Breast epithelium (tissue), 4 donors: ENCODE measurements at regions not wholly inside any gene's neighbourhood (a gene's known extent, or its start where the extent isn't known, plus 50 kb on each side); places are given as distances from the start of the nearest gene placed in this dataset.

Source experiments
- DNase-seq, 2 donors: peaks; one replicate each; pipeline ENCODE4 v3.0.0-alpha.2; 2019; ENCODE audit warnings: low spot score in 2 of 2
- H3K27ac ChIP-seq, 2 donors: fragments of 200-600 bp; sonication (generic) in 1 of 2; one replicate each; pipeline ENCODE4 v1.5.1; 2016 to 2019; ENCODE audit warnings: mild to moderate bottlenecking in 1 of 2
- H3K27me3 ChIP-seq, 2 donors: fragments of 200-600 bp; sonication (generic) in 1 of 2; one replicate each; pipeline versions ENCODE4 v1.5.1 to v1.6.0; 2017 to 2019; ENCODE audit warnings: control low read depth in 1 of 2, mild to moderate bottlenecking in 1 of 2
- H3K36me3 ChIP-seq: fragments of 200-600 bp; one replicate; pipeline ENCODE4 v1.5.1; 2019
- H3K4me1 ChIP-seq, 2 donors: fragments of 200-600 bp; sonication (generic); one replicate each; pipeline ENCODE4 v1.5.1; 2016 to 2019; ENCODE audit warnings: control low read depth in 1 of 2
- H3K4me3 ChIP-seq, 3 donors: fragments of 200-600 bp; sonication (generic); 1 replicate in 2 of 3; 2 replicates in 1 of 3; pipeline ENCODE4 v1.5.1; 2016 to 2019; ENCODE audit warnings: mild to moderate bottlenecking in 3 of 3, moderate library complexity in 2 of 3
- H3K9me3 ChIP-seq, 2 donors: fragments of 200-600 bp; sonication (generic) in 1 of 2; one replicate each; pipeline ENCODE4 v1.5.1; 2016 to 2019; ENCODE audit warnings: control low read depth in 1 of 2
- CTCF ChIP-seq, 3 donors: fragments of 450-650 bp; IDR thresholded peaks; one replicate each; pipeline ENCODE4 v1.5.1; 2016 to 2017; ENCODE audit warnings: antibody characterized with exemption in 3 of 3, mild to moderate bottlenecking in 3 of 3, moderate library complexity in 3 of 3
- POLR2A ChIP-seq: fragments of 450-650 bp; IDR thresholded peaks from one replicate; pipeline ENCODE4 v1.6.1; 2016; ENCODE audit warnings: antibody characterized with exemption, mild to moderate bottlenecking, moderate library complexity
- POLR2AphosphoS5 ChIP-seq, 3 donors: sonication (generic); formaldehyde crosslinking; IDR thresholded peaks; one replicate each; pipeline ENCODE4 v1.6.1; 2017; ENCODE audit warnings: antibody characterized with exemption in 3 of 3
- intact Hi-C: fragments of 100-400 bp; cut with DNase I; formaldehyde crosslinking; loops from one replicate; pipeline ENCODE4 v1.15.1; 2023; ENCODE audit warnings: low total_unique reads

- no peak for DNase-seq
- no peaks in the 10 kb centered on the region for H3K9me3 ChIP-seq
- H3K4me1 ChIP-seq, result no peaks in the 10 kb centered on the region
- H3K27ac ChIP-seq, result no peak overlapping the region
- no peaks in the 10 kb centered on the region for H3K36me3 ChIP-seq
- no peak overlapping the region for H3K4me3 ChIP-seq
- intact Hi-C loops, result no loop called here
- H3K27me3 ChIP-seq, result peaks cover 0 to 7% of the 10 kb centered on the region in 2 donors
- TF ChIP-seq CTCF (IDR thresholded peaks at IDR 0.05) (no peak), POLR2A (no peak), POLR2AphosphoS5 (IDR thresholded peaks at IDR 0.05) (no peak)
Observed at GRCh38 chr11:116357784-116358544, 414.8 kb downstream of the BUD13 start.

GRCh38 chr11:116356451-116356850 lies 416.3 kb downstream of the BUD13 start:
- TF ChIP-seq POLR2A (no peak), CTCF (IDR thresholded peaks at IDR 0.05) (no peak), POLR2AphosphoS5 (IDR thresholded peaks at IDR 0.05) (no peak)
- peaks cover 0 to 7% of the 10 kb centered on the region in 2 donors for H3K27me3 ChIP-seq
- no peak overlapping the region for H3K4me3 ChIP-seq
- H3K4me1 ChIP-seq, result no peaks in the 10 kb centered on the region
- no peak for DNase-seq
- no peaks in the 10 kb centered on the region for H3K36me3 ChIP-seq
- intact Hi-C loops, result no loop called here
- no peaks in the 10 kb centered on the region for H3K9me3 ChIP-seq
- H3K27ac ChIP-seq, result no peak overlapping the region

- no peak for TF ChIP-seq POLR2A
- TF ChIP-seq POLR2AphosphoS5 (IDR thresholded peaks at IDR 0.05), result no peak
- no peak for TF ChIP-seq CTCF (IDR thresholded peaks at IDR 0.05)
- Histone ChIP-seq H3K36me3 (no peaks in the 10 kb centered on the region), H3K27me3 (peaks cover 0 to 7% of the 10 kb centered on the region in 2 donors), H3K9me3 (no peaks in the 10 kb centered on the region), H3K27ac (no peak overlapping the region), H3K4me1 (no peaks in the 10 kb centered on the region), H3K4me3 (no peak overlapping the region)
- intact Hi-C loops, result no loop called here
- no peak for DNase-seq
Observed at GRCh38 chr11:116355104-116355503, 417.7 kb downstream of the BUD13 start.

DNA sequence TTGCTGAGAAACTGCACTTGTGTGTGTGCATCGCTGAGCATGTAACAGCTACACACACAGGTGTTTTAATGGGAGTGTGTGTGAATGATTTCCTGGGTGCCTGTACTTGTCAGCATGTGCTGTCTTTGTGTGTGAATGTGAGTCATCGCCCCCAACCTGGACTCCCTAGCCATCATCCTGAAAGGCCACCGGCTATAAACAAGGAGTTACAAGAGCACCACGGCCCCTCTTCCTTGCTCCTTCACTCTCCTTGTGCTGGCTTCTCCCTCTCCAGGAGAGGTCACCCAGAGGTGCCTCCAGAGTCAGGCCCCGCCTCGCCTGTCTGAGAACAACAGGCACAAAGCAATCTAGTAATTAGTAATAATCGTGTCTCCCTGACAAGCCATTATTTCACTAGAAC lies 419.2 kb downstream of the BUD13 start:
- H3K4me1 ChIP-seq, result no peaks in the 10 kb centered on the region
- no peaks in the 10 kb centered on the region for H3K9me3 ChIP-seq
- TF ChIP-seq CTCF (IDR thresholded peaks at IDR 0.05) (no peak), POLR2A (no peak), POLR2AphosphoS5 (IDR thresholded peaks at IDR 0.05) (no peak)
- peaks cover 0 to 6% of the 10 kb centered on the region in 2 donors for H3K27me3 ChIP-seq
- DNase-seq, result no peak
- H3K27ac ChIP-seq, result no peak overlapping the region
- intact Hi-C loops, result no loop called here
- no peaks in the 10 kb centered on the region for H3K36me3 ChIP-seq
- no peak overlapping the region for H3K4me3 ChIP-seq

DNA sequence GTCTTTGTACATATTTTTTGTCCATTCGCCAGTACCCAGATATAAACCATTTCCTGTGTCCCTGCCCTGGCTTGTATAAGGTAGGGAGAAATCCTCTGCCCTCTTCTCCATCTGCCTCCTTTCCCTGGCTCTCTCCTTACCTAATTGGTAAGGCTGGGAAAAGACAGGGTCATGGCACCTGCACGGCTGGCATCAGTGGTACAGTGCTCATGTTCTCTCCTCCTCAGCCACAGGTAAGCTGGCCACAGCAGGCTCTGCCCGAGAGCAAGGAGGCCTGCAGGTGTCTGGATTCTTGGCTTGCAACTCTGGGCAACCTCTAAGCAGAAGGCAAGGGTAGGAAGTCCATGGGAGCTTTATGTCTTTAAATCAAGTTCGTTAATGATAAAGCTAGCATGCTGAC lies 419.9 kb downstream of the BUD13 start:
- H3K27ac ChIP-seq, result no peak overlapping the region
- intact Hi-C loops, result no loop called here
- H3K4me1 ChIP-seq, result no peaks in the 10 kb centered on the region
- DNase-seq, result no peak
- H3K27me3 ChIP-seq, result no peaks in the 10 kb centered on the region
- TF ChIP-seq CTCF (IDR thresholded peaks at IDR 0.05) (no peak), POLR2AphosphoS5 (IDR thresholded peaks at IDR 0.05) (no peak), POLR2A (no peak)
- no peaks in the 10 kb centered on the region for H3K36me3 ChIP-seq
- H3K4me3 ChIP-seq, result no peak overlapping the region
- H3K9me3 ChIP-seq, result no peaks in the 10 kb centered on the region
